Endothelial cell of umbilical vein (primary cell): ENCODE measurements at regions not wholly inside any gene's neighbourhood (a gene's known extent, or its start where the extent isn't known, plus 50 kb on each side); places are given as distances from the start of the nearest gene placed in this dataset.

Experiments
- BruUV-seq: library from RNA; stranded (reverse); fragments of 400-500 nt; replicated peaks from 2 replicates; lab custom pipeline; 2021; lab: Mats Ljungman, UMichigan
- CTCF ChIA-PET: fragments of 300-600, 350-600 bp; sonication (Branson Sonifier 250); formaldehyde crosslinking; loops from one replicate; lab custom pipeline; 2021; ENCODE audit warnings: antibody characterized with exemption, inconsistent platforms; lab: Charles Lee
- POLR2A ChIA-PET: fragments of 300-600, 350-600 bp; sonication (Branson Sonifier 250); formaldehyde crosslinking; loops from one replicate; lab custom pipeline; 2021; ENCODE audit warnings: antibody characterized with exemption, inconsistent platforms; lab: Charles Lee
- DNase-seq: peaks from one replicate; pipeline ENCODE4 v3.0.0-alpha.2; 2011; ENCODE audit warnings: low read depth, low spot score
- FAIRE-seq: peaks from 2 replicates; lab custom pipeline; 2011; peaks lifted over from hg19 to GRCh38; lab: Jason Lieb, UNC
- H2AFZ ChIP-seq: 2 replicates; pipeline ENCODE4 v1.6.0; 2012; ENCODE audit warnings: low read depth, low read length, control low read depth, inconsistent platforms
- H3K27ac ChIP-seq: 2 replicates; pipeline ENCODE4 v1.5.1; 2011; ENCODE audit warnings: low read depth, mild to moderate bottlenecking, control low read depth, low read length, moderate library complexity; ENCODE audit not compliant: insufficient read depth
- H3K27me3 ChIP-seq, 2 experiments: 2 replicates each; pipeline versions ENCODE4 v1.6.0 to v1.6.1; 2011; ENCODE audit warnings: low read length in 2 of 2, mixed read lengths in 1 of 2; ENCODE audit not compliant: control insufficient read depth in 2 of 2, insufficient read depth in 2 of 2
- H3K36me3 ChIP-seq, 2 experiments: 2 replicates in 1 of 2; 3 replicates in 1 of 2; pipeline ENCODE4 v1.5.1; 2011; ENCODE audit warnings: low read length in 2 of 2, mild to moderate bottlenecking in 1 of 2, moderate library complexity in 1 of 2; ENCODE audit not compliant: control insufficient read depth in 2 of 2, insufficient read depth in 2 of 2; ENCODE audit errors: extremely low read depth in 1 of 2
- H3K4me1 ChIP-seq: 3 replicates; pipeline ENCODE4 v1.5.1; 2011; ENCODE audit warnings: mild to moderate bottlenecking, low read length; ENCODE audit not compliant: control insufficient read depth, insufficient read depth; ENCODE audit errors: extremely low read depth
- H3K4me2 ChIP-seq: 2 replicates; pipeline ENCODE4 v1.6.1; 2011; ENCODE audit warnings: low read length, control low read depth, mixed read lengths; ENCODE audit not compliant: insufficient read depth
- H3K4me3 ChIP-seq, 3 experiments: fragments of 200-600 bp in 1 of 3; sonication (generic), shearing (Covaris generic) in 1 of 3; replicated peaks in 1 of 3; 2 replicates each; pipeline ENCODE4 v1.5.1; 2011 to 2016; ENCODE audit warnings: control low read depth in 3 of 3, low read length in 3 of 3, mild to moderate bottlenecking in 2 of 3, inconsistent platforms in 1 of 3, low read depth in 1 of 3, moderate library complexity in 1 of 3; ENCODE audit not compliant: insufficient read depth in 1 of 3
- H3K79me2 ChIP-seq: 2 replicates; pipeline ENCODE4 v1.6.0; 2012; ENCODE audit warnings: low read length, inconsistent platforms; ENCODE audit not compliant: control insufficient read depth, insufficient read depth
- H3K9ac ChIP-seq: replicated peaks from 2 replicates; pipeline ENCODE3; 2011; ENCODE audit warnings: low read length, control low read depth; ENCODE audit not compliant: insufficient read depth; ENCODE audit errors: extremely low read depth
- H3K9me1 ChIP-seq: replicated peaks from 3 replicates; pipeline ENCODE4 v1.6.0; 2011; ENCODE audit warnings: mild to moderate bottlenecking, low read length; ENCODE audit not compliant: control insufficient read depth, insufficient read depth; ENCODE audit errors: extremely low read depth
- H3K9me3 ChIP-seq: replicated peaks from 2 replicates; pipeline ENCODE4 v1.5.1; 2012; ENCODE audit warnings: low read length, inconsistent platforms; ENCODE audit not compliant: control insufficient read depth, insufficient read depth
- H4K20me1 ChIP-seq: replicated peaks from 2 replicates; pipeline ENCODE3; 2011; ENCODE audit warnings: mild to moderate bottlenecking, low read length; ENCODE audit not compliant: control insufficient read depth, insufficient read depth; ENCODE audit errors: extremely low read depth
- EZH2 ChIP-seq: IDR thresholded peaks from 2 replicates; pipeline ENCODE4 v1.6.1; 2012; ENCODE audit warnings: borderline replicate concordance, low read depth, mild to moderate bottlenecking, moderate library complexity, low read length, inconsistent platforms; ENCODE audit not compliant: severe bottlenecking
- GATA2 ChIP-seq: IDR thresholded peaks from 2 replicates; pipeline ENCODE4 v1.7.0; 2011; ENCODE audit warnings: low read depth, mild to moderate bottlenecking, moderate library complexity, mixed read lengths, low read length; ENCODE audit not compliant: insufficient read length, insufficient read depth
- JUN ChIP-seq: IDR thresholded peaks from 2 replicates; pipeline ENCODE4 v1.6.1; 2011; ENCODE audit warnings: borderline replicate concordance, low read depth; ENCODE audit not compliant: insufficient read length, insufficient read depth
- MYC ChIP-seq: IDR thresholded peaks from one replicate; pipeline ENCODE4 v1.6.1; 2011; ENCODE audit warnings: mild to moderate bottlenecking, low read depth, low read length
- POLR2AphosphoS5 ChIP-seq: IDR thresholded peaks from 2 replicates; pipeline ENCODE4 v1.6.1; 2012; ENCODE audit warnings: low read depth, mild to moderate bottlenecking, control low read depth, low read length, moderate library complexity; ENCODE audit not compliant: insufficient read depth
- dilution Hi-C: fragments of 300-500 bp; cut with MboI; formaldehyde crosslinking; loops from one replicate; pipeline ENCODE4 v1.15.0; 2019; ENCODE audit warnings: low sequenced_read_pairs; ENCODE audit not compliant: extremely low pct_ligation_motif_present
- intact Hi-C: fragments of 100-400 bp; cut with micrococcal nuclease; formaldehyde crosslinking; loops from one replicate; pipeline ENCODE4 v1.10.0; 2022
- TF ChIP-seq, protein P1 (sequence below), 2 donors: IDR thresholded peaks; 1 replicate in 1 of 2; 2 replicates in 1 of 2; pipeline ENCODE4 v1.5.1; 2011; ENCODE audit warnings: low read length in 2 of 2, mild to moderate bottlenecking in 2 of 2, moderate library complexity in 2 of 2, control low read depth in 1 of 2, inconsistent platforms in 1 of 2, low read depth in 1 of 2; ENCODE audit not compliant: insufficient read depth in 1 of 2; ENCODE audit errors: extremely low read depth in 1 of 2
- TF ChIP-seq, protein P2 (sequence below): IDR thresholded peaks from 2 replicates; pipeline ENCODE4 v1.6.1; 2011; ENCODE audit not compliant: insufficient read depth, insufficient read length

DNA sequence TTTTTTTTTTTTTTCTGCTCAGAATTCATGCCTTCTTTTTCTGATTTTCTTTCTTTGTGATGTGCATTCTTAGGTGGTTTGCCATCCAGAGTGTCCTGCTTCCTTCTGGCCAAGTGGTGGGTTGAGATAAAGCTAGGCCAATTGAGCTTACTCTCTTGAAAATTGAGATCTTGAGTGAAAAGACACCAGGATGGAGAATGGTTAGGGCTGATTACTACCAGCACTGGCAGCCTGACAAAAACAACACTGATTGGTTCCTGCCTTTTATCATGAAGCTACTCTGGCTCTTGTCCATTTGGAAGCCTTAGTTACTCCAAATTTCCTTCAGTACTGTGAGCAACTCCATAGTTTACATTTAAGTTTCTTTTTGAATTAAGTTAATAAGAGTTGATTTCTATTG, 404.0 kb downstream of the PPARGC1A start:
- Histone ChIP-seq H3K27ac (no peak overlapping the region), H3K36me3 (no peaks in the 10 kb centered on the region), H3K27me3 (no peaks in the 10 kb centered on the region), H3K79me2 (no peaks in the 10 kb centered on the region), H3K9me3 (no peaks in the 10 kb centered on the region), H3K4me3 (no peak overlapping the region), H3K9ac (no peak overlapping the region), H3K4me2 (no peak overlapping the region), H2AFZ (no peak overlapping the region), H4K20me1 (no peaks in the 10 kb centered on the region), H3K9me1 (no peaks in the 10 kb centered on the region), H3K4me1 (no peaks in the 10 kb centered on the region)
- TF ChIP-seq MYC, result no peak
- TF ChIP-seq GATA2, result peak; percentile 61
- ChIA-PET POLR2A (no interaction called here), CTCF (no interaction called here)
- FAIRE-seq (no peak), DNase-seq (peak; percentile 56)
- intact Hi-C loops (no loop called here), dilution Hi-C loops (no loop called here)
- no TSS peak for BruUV-seq

DNA sequence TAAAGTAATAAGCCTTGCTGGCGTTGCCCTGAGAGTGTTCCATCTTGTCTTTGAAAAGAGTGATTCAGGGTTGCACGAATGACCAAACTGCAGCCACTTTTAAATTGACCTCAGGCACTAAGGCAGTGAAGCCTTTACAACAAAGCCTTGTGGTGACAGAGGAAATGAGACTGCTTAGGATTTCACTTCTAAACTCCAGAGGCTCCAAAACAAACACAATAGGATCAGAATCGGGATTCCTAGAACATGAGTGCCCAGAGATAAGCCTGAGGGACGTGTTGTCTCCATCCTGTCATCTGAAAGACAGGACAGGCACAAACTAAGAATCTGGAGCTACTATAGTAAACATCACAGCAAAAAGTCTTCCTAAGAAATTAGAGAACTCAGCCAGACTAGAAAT, 405.2 kb downstream of the PPARGC1A start:
- no peaks in the 10 kb centered on the region for H3K4me1 ChIP-seq
- TF ChIP-seq GATA2 (peak; percentile 77), MYC (no peak), POLR2AphosphoS5 (no peak), JUN (no peak), EZH2 (no peak)
- TF ChIP-seq, protein P1, sequence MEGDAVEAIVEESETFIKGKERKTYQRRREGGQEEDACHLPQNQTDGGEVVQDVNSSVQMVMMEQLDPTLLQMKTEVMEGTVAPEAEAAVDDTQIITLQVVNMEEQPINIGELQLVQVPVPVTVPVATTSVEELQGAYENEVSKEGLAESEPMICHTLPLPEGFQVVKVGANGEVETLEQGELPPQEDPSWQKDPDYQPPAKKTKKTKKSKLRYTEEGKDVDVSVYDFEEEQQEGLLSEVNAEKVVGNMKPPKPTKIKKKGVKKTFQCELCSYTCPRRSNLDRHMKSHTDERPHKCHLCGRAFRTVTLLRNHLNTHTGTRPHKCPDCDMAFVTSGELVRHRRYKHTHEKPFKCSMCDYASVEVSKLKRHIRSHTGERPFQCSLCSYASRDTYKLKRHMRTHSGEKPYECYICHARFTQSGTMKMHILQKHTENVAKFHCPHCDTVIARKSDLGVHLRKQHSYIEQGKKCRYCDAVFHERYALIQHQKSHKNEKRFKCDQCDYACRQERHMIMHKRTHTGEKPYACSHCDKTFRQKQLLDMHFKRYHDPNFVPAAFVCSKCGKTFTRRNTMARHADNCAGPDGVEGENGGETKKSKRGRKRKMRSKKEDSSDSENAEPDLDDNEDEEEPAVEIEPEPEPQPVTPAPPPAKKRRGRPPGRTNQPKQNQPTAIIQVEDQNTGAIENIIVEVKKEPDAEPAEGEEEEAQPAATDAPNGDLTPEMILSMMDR (IDR thresholded peaks at IDR 0.05; ENCODE audit: extremely low read depth in 1 of 2, insufficient read depth in 1 of 2, low read depth in 1 of 2, low read length in 2 of 2), result no peak
- TF ChIP-seq, protein P2, sequence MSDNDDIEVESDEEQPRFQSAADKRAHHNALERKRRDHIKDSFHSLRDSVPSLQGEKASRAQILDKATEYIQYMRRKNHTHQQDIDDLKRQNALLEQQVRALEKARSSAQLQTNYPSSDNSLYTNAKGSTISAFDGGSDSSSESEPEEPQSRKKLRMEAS, result no peak
- dilution Hi-C loops, result no loop called here
- no TSS peak for BruUV-seq
- no peak overlapping the region for H2AFZ ChIP-seq
- no peaks in the 10 kb centered on the region for H4K20me1 ChIP-seq
- H3K4me3 ChIP-seq, result no peak overlapping the region
- ChIA-PET POLR2A (no interaction called here), CTCF (no interaction called here)
- intact Hi-C loops, result no loop called here
- no peaks in the 10 kb centered on the region for H3K27me3 ChIP-seq
- no peaks in the 10 kb centered on the region for H3K9me1 ChIP-seq
- no peaks in the 10 kb centered on the region for H3K36me3 ChIP-seq
- no peak overlapping the region for H3K27ac ChIP-seq
- no peaks in the 10 kb centered on the region for H3K9me3 ChIP-seq
- FAIRE-seq, result no peak
- H3K4me2 ChIP-seq, result no peak overlapping the region
- no peaks in the 10 kb centered on the region for H3K79me2 ChIP-seq
- H3K9ac ChIP-seq, result no peak overlapping the region
- peak; percentile 3 for DNase-seq
